Kidney capillary endothelial cell (primary cell): ENCODE measurements at regions not wholly inside any gene's neighbourhood (a gene's known extent, or its start where the extent isn't known, plus 50 kb on each side); places are given as distances from the start of the nearest gene placed in this dataset.

Experiments used
- DNase-seq: peaks from one replicate; pipeline ENCODE4 v3.0.0-alpha.2; 2018; ENCODE audit warnings: low spot score

GRCh38 chr2:107222466-107222865 is 336.5 kb upstream of the ST6GAL2 start:
- DNase-seq = no peak

- DNase-seq = no peak
Observed at GRCh38 chr2:107235491-107236254, 349.7 kb upstream of the ST6GAL2 start.

- no peak for DNase-seq
Observed at GRCh38 chr2:107242811-107243210, 356.8 kb upstream of the ST6GAL2 start.

GRCh38 chr2:107248932-107249331 is 363.0 kb upstream of the ST6GAL2 start:
- no peak for DNase-seq

- no peak for DNase-seq
Observed at GRCh38 chr2:107255744-107256143, 369.8 kb upstream of the ST6GAL2 start.

GRCh38 chr2:107258531-107259407 is 372.8 kb upstream of the ST6GAL2 start:
- DNase-seq = no peak

- DNase-seq = no peak
Observed at GRCh38 chr2:107259408-107260195, 373.6 kb upstream of the ST6GAL2 start.

GRCh38 chr2:107263628-107264027 is 377.7 kb upstream of the ST6GAL2 start:
- no peak for DNase-seq

- no peak for DNase-seq
Observed at GRCh38 chr2:107264184-107264583, 378.2 kb upstream of the ST6GAL2 start.

- no peak for DNase-seq
Observed at GRCh38 chr2:107266555-107266954, 380.6 kb upstream of the ST6GAL2 start.

- no peak for DNase-seq
Observed at GRCh38 chr2:107267086-107267485, 381.1 kb upstream of the ST6GAL2 start.

GRCh38 chr2:107276034-107276433 is 390.1 kb upstream of the ST6GAL2 start:
- DNase-seq = no peak

GRCh38 chr2:107278672-107279071 is 392.7 kb upstream of the ST6GAL2 start:
- no peak for DNase-seq

- no peak for DNase-seq
Observed at GRCh38 chr2:107281637-107282036, 395.7 kb upstream of the ST6GAL2 start.

GRCh38 chr2:107282135-107282534 is 396.2 kb upstream of the ST6GAL2 start:
- no peak for DNase-seq

- DNase-seq = no peak
Observed at GRCh38 chr2:107285621-107286299, 399.8 kb upstream of the ST6GAL2 start.

- no peak for DNase-seq
Observed at GRCh38 chr2:107290041-107290440, 404.1 kb upstream of the ST6GAL2 start.

- DNase-seq = no peak
Observed at GRCh38 chr2:107303964-107304363, 418.0 kb upstream of the ST6GAL2 start.

GRCh38 chr2:107305966-107306365 is 420.0 kb upstream of the ST6GAL2 start:
- DNase-seq = no peak

- no peak for DNase-seq
Observed at GRCh38 chr2:107306881-107307280, 420.9 kb upstream of the ST6GAL2 start.

GRCh38 chr2:107308835-107309234 is 422.9 kb upstream of the ST6GAL2 start:
- DNase-seq = no peak

- DNase-seq = no peak
Observed at GRCh38 chr2:107312240-107312639, 426.3 kb upstream of the ST6GAL2 start.
